GM23338 (cell line): ENCODE measurements at regions not wholly inside any gene's neighbourhood (a gene's known extent, or its start where the extent isn't known, plus 50 kb on each side); places are given as distances from the start of the nearest gene placed in this dataset.

Source experiments
- CREB1 ChIP-seq: fragments of 250-450 bp; sonication (Bioruptor Pico); IDR thresholded peaks from 2 replicates; pipeline ENCODE4 v1.5.0; 2020; ENCODE audit warnings: low read depth, mild to moderate bottlenecking, moderate library complexity
- CTCF ChIP-seq, 2 experiments: fragments of 200-600 bp in 1 of 2; sonication (generic) in 1 of 2; conservative IDR thresholded peaks; 2 replicates each; pipeline versions ENCODE4 v1.5.1 to v1.6.1; 2016 to 2017; ENCODE audit warnings: antibody characterized with exemption in 2 of 2, low read depth in 2 of 2, mild to moderate bottlenecking in 2 of 2, moderate library complexity in 1 of 2
- EZH2 ChIP-seq: fragments of 200-600 bp; sonication (generic); IDR thresholded peaks from one replicate; pipeline ENCODE4 v1.8.0; 2017; ENCODE audit warnings: antibody characterized with exemption, mild to moderate bottlenecking, low read depth; ENCODE audit not compliant: unreplicated experiment
- JUNB ChIP-seq: IDR thresholded peaks from one replicate; pipeline ENCODE4 v1.6.1; 2016; ENCODE audit warnings: antibody characterized with exemption; ENCODE audit not compliant: unreplicated experiment
- NANOG ChIP-seq: IDR thresholded peaks from 2 replicates; pipeline ENCODE4 v1.6.1; 2016; ENCODE audit warnings: antibody characterized with exemption, borderline replicate concordance
- POLR2AphosphoS5 ChIP-seq: IDR thresholded peaks from 2 replicates; pipeline ENCODE4 v1.6.1; 2016; ENCODE audit warnings: antibody characterized with exemption, low read depth
- REST ChIP-seq: IDR thresholded peaks from one replicate; pipeline ENCODE4 v1.6.1; 2018; ENCODE audit warnings: antibody characterized with exemption; ENCODE audit not compliant: unreplicated experiment
- ZNF114 ChIP-seq: fragments of 250-450 bp; sonication (Bioruptor Pico); IDR thresholded peaks from 2 replicates; pipeline ENCODE4 v1.5.0; 2020; ENCODE audit warnings: mild to moderate bottlenecking, moderate library complexity
- ZNF462 ChIP-seq: fragments of 250-450 bp; sonication (Bioruptor Pico); IDR thresholded peaks from 2 replicates; pipeline ENCODE4 v1.5.0; 2020; ENCODE audit warnings: mild to moderate bottlenecking, moderate library complexity

- no peak for TF ChIP-seq ZNF462 (CRISPR knock-in tag)
- no peak for TF ChIP-seq ZNF114 (CRISPR knock-in tag)
- no peak for TF ChIP-seq EZH2
- no peak for TF ChIP-seq REST
- TF ChIP-seq JUNB, result no peak
- no peak for TF ChIP-seq POLR2AphosphoS5
- no peak for TF ChIP-seq NANOG
- no peak for TF ChIP-seq CREB1 (CRISPR knock-in tag)
- no peak for TF ChIP-seq CTCF (conservative IDR thresholded peaks at IDR 0.05; ENCODE audit: low read depth in 2 of 2)
Measured at GRCh38 chr19:8915997-8916396, 83.8 kb downstream of the MBD3L1 start (continued).
